HG02840 (cell line): ENCODE measurements at regions not wholly inside any gene's neighbourhood (a gene's known extent, or its start where the extent isn't known, plus 50 kb on each side); places are given as distances from the start of the nearest gene placed in this dataset.
A peak's percentile ranks its signal among the peaks of the same experiment; 100 is the strongest.
"Not testable (repeated sequence)": the region's sequence is repeated elsewhere in the genome, so short reads cannot be mapped to it uniquely, and the experiment has no call there.

Experiments
- ATAC-seq: cut with Tn5 transposase; IDR thresholded peaks from one replicate; pipeline ENCODE4 v1.9.1; 2021; ENCODE audit warnings: mild to moderate bottlenecking, moderate library complexity, moderate number of reproducible peaks; ENCODE audit not compliant: unreplicated experiment, low FRiP score

GRCh38 chr2:134043028-134043427, 210.8 kb upstream of the MGAT5 start:
- not testable (repeated sequence) for ATAC-seq

- ATAC-seq, result no peak
These were observed 201.7 kb upstream of the MGAT5 start for GRCh38 chr2:134052173-134052572.

DNA sequence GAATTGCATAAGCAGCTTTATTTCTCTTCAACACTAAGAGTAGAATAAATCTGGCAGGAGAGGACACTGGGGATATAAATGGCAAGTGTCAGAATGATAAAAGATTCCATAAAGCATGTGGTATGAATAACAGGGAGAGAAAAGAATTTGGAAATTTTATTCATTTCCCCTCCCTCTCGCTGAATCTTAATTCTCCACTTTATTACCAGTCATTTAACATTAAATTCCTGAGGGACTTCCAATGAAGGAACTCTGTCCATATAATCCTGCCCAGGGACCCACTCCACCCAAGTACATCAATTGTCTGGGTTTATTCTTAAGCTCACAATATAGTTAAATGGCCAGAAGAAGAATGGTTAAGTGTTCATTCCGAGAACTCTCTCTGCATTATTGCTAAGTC, 197.7 kb upstream of the MGAT5 start:
- ATAC-seq, result no peak

- ATAC-seq, result not testable (repeated sequence)
These were observed 192.8 kb upstream of the MGAT5 start for GRCh38 chr2:134061066-134061465.

GRCh38 chr2:134062235-134062634, 191.6 kb upstream of the MGAT5 start:
- ATAC-seq, result not testable (repeated sequence)

GRCh38 chr2:134063916-134064315, 190.0 kb upstream of the MGAT5 start:
- not testable (repeated sequence) for ATAC-seq

- ATAC-seq, result no peak
These were observed 183.6 kb upstream of the MGAT5 start for GRCh38 chr2:134070281-134070741.

DNA sequence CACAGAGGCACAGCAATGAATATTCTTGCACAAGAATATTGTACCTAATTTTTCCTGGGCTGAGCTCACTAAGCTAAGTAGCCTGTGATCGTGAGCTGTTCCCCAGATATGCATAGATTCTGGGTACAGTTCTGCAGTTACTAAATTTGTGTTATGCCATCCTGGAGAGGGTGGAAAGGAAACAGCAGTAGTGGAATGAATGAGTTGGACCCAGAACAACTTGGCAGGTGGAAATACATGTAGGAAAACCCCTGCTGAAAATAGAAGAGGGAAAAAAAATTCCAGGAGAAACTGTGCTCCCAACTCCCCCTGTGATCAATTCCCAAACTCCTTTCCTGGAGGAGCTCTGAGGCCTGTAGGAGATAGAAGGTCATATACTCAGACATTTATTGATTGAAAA, 181.5 kb upstream of the MGAT5 start:
- ATAC-seq, result no peak

- ATAC-seq, result no peak
These were observed 180.8 kb upstream of the MGAT5 start for GRCh38 chr2:134073023-134073422.

DNA sequence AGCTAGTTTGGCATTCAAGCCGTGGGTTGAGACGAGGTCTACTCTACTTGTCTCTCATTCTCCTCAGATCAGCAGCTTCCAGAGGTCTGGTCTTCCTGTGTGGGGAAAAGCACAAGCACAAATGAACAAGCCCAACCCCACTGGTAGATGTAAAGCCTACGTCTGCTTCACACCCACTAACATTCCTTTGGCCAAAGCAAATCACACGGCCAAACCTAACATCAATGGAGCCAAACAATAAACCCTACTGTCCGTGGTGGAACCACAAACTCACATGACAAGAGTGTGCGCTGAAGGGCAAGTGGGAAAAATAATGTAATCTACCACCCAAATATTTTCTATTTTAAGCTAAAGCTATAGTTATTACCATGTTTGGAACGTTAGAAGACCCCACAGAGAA, 179.3 kb upstream of the MGAT5 start:
- ATAC-seq, result no peak

DNA sequence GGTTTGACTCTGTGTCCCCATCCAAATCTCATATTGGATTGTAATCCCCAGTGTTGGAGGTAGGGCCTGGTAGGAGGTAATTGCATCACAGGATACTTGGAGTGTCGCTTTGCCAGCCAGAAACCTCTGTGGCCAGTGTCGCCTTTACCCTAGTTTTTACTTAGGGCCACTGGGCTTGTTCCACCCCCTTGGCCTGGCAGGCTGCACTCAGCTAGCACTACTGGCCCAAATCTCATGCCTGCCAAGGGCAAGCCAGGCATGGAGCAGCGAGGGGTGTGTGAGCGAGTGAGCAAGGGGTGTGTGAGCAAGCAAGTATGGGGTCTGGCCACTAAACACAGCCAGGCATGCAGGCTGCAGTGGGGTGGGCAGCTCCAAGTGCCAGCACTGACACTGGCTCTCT, 178.7 kb upstream of the MGAT5 start:
- no peak for ATAC-seq

DNA sequence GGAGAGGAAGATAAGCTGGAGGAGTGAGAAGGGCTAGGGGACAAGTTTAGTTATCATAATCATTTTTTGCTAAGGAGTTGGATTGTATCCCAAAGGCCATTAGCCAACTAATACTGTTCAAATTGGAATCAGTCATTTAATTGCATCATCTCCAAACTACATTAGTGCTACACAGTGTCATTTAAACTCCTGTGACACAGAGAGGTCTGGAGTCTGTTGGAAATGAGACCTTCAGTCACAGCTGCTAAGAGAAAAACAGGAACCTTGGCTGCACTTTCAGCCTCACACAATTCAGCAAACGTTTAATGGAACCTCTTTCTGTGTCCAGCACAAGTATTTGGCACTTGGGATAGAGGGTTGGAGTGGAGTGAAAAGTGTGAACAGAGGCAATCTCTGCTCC, 175.5 kb upstream of the MGAT5 start:
- ATAC-seq, result no peak

DNA sequence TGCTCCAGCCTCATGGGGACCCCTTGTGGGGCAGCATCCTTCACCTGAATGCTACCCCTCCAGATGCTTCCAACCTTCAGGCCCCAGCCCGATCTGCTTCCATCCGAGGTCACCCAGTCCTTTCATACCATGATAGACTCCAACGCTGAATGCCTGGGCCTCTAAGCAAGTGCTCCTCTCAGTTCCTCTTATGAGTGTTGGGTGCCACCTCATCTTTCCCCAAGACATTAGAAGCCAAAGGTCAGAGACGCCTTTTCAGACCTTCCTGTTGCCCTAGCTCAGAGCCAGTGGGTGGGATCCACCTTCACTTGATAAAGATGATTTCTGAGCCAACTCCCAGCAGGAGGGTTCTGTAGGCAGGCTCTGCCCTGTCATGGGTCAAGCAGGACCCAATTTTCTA, 174.5 kb upstream of the MGAT5 start:
- ATAC-seq, result peak; percentile 86

- ATAC-seq, result no peak
These were observed 173.3 kb upstream of the MGAT5 start for GRCh38 chr2:134080386-134081089.

DNA sequence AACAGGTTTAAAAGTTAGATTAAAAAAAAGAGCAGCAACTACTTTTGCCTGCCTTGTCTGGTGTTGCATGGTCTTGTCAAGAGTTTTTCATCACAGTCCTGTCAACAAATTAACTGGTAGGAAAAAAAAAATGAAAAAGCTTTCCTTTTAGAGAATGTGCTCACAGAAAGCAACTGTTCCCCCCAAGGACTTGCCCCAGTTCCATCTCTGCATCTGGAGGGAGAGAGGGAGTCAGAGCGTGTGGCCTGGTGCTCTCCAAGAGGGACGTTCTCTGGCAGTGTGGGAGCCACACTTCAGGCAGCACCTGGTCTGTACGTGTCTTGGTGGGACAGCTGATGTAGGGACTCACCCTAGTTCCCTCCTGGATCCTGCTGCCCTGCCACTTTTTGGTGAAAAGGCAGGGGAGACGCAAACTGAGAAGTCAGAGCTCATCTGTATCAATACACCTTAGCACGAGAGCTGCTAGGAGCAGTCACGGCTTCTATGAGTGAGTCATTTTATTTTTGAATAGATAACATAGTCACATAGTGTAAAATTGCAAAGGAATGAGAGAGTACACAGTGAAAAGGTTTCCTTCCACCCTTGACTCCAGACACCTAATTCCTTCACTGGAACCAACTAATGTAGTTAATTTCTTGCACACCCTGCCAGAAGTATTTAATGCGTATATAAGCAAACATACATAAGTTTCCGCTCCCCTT, 172.5 kb upstream of the MGAT5 start:
- no peak for ATAC-seq

DNA sequence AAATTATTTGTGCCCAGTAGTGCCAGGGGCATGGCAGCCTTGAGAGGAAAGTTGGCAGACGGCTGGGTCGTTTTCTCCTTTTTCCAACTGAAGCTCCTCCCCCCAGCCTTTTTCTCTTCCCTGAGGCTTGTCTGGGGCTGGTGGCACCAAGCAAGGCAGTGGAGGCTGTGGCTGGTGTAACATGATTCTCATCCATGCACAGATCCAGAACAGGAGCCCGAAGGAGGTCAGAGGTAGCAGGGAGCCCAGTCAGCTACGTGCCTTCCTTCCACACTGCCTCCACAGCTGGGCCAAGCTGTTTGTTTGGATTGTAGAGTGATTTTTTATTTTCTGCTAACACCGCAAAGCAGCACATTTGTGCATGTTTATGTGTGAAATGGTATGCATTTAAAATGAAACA, 170.3 kb upstream of the MGAT5 start:
- no peak for ATAC-seq

GRCh38 chr2:134086594-134087219, 167.2 kb upstream of the MGAT5 start:
- no peak for ATAC-seq

- peak; percentile 79 for ATAC-seq
These were observed 166.4 kb upstream of the MGAT5 start for GRCh38 chr2:134087371-134087921.

DNA sequence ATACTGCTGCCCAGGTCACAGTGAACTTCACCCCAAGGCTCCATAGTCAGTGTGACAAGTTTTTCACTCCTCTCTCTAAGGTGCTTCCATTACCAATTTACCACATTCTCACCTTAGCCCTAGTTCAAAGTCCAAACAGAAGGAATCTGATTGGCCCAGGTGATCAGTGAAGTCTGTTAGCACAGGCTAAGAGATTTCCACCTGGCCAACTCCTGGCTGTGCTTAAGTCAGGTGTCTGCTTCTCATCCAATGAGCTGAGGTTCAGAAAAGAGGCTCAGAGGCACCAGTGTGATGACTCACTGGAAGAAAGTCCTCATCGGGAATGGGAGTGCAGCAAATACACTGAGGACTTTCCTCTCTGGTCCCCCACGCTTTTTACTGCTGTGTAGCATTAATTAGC, 164.4 kb upstream of the MGAT5 start:
- ATAC-seq, result no peak

DNA sequence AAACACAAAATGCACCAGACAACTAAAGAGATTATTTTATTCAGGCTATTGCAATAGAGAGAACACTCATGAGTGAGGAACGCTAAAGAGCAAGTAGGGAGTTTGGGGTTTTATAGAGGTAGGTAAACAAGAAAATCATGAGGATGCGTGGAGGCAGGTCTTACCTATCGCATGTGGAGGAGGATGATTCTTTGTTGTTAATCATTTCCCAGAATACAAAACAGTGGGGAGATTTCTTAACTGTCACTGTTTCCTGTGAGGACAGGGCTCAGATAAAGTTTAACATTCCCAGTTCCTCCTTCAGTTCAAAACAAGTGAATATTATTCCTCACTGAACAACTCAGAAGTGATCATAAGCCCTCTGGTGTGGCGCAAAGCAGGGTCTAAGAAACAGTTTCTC, 156.1 kb upstream of the MGAT5 start:
- ATAC-seq, result no peak

- ATAC-seq, result no peak
These were observed 155.6 kb upstream of the MGAT5 start for GRCh38 chr2:134098321-134098720.
